ENCODE measurements at regions not wholly inside any gene's neighbourhood (a gene's known extent, or its start where the extent isn't known, plus 50 kb on each side); places are given as distances from the start of the nearest gene placed in this dataset.

DNA sequence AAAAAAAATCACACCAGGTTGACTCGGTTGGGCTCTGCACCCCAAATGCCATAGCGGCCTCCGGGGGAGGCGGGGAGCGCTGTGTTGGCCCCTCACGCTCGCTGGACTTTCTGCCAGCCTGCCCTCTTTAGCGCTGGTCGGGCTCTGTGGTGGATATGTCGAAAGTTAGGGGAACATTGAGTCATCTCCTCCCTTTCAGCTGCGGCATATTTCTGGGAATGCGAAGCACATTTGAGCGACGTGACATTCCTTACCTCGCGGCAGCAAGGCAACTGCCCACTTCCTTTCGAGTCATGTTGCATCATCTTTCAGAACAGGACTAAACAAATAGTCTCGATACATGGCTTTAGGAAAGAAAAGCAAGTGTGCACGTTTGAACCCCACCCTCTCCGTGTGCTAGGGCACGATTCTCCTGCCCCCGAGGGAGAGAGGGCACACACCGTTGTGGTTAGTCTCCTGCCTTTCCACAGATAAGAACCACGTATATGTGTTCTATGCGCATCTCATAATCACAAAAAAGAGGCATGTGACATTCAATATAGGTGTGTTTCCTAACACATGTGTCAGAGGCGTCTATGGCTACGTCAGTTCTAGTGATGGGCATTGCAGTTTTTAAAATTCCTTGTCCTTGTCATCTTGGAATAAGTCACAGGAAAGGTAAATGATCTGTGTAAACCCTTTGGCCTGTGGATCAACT is 105.9 kb upstream of the SLC45A1 start (continued):
- TF ChIP-seq, protein P1, sequence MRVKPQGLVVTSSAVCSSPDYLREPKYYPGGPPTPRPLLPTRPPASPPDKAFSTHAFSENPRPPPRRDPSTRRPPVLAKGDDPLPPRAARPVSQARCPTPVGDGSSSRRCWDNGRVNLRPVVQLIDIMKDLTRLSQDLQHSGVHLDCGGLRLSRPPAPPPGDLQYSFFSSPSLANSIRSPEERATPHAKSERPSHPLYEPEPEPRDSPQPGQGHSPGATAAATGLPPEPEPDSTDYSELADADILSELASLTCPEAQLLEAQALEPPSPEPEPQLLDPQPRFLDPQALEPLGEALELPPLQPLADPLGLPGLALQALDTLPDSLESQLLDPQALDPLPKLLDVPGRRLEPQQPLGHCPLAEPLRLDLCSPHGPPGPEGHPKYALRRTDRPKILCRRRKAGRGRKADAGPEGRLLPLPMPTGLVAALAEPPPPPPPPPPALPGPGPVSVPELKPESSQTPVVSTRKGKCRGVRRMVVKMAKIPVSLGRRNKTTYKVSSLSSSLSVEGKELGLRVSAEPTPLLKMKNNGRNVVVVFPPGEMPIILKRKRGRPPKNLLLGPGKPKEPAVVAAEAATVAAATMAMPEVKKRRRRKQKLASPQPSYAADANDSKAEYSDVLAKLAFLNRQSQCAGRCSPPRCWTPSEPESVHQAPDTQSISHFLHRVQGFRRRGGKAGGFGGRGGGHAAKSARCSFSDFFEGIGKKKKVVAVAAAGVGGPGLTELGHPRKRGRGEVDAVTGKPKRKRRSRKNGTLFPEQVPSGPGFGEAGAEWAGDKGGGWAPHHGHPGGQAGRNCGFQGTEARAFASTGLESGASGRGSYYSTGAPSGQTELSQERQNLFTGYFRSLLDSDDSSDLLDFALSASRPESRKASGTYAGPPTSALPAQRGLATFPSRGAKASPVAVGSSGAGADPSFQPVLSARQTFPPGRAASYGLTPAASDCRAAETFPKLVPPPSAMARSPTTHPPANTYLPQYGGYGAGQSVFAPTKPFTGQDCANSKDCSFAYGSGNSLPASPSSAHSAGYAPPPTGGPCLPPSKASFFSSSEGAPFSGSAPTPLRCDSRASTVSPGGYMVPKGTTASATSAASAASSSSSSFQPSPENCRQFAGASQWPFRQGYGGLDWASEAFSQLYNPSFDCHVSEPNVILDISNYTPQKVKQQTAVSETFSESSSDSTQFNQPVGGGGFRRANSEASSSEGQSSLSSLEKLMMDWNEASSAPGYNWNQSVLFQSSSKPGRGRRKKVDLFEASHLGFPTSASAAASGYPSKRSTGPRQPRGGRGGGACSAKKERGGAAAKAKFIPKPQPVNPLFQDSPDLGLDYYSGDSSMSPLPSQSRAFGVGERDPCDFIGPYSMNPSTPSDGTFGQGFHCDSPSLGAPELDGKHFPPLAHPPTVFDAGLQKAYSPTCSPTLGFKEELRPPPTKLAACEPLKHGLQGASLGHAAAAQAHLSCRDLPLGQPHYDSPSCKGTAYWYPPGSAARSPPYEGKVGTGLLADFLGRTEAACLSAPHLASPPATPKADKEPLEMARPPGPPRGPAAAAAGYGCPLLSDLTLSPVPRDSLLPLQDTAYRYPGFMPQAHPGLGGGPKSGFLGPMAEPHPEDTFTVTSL (CRISPR knock-in tag; IDR thresholded peaks at IDR 0.05; ENCODE audit: borderline replicate concordance) = peak; percentile 99
- TF ChIP-seq, protein P2, sequence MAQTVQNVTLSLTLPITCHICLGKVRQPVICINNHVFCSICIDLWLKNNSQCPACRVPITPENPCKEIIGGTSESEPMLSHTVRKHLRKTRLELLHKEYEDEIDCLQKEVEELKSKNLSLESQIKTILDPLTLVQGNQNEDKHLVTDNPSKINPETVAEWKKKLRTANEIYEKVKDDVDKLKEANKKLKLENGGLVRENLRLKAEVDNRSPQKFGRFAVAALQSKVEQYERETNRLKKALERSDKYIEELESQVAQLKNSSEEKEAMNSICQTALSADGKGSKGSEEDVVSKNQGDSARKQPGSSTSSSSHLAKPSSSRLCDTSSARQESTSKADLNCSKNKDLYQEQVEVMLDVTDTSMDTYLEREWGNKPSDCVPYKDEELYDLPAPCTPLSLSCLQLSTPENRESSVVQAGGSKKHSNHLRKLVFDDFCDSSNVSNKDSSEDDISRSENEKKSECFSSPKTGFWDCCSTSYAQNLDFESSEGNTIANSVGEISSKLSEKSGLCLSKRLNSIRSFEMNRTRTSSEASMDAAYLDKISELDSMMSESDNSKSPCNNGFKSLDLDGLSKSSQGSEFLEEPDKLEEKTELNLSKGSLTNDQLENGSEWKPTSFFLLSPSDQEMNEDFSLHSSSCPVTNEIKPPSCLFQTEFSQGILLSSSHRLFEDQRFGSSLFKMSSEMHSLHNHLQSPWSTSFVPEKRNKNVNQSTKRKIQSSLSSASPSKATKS (CRISPR knock-in tag; IDR thresholded peaks at IDR 0.05) = peak; percentile 87
- TF ChIP-seq SPEN (CRISPR knock-in tag; IDR thresholded peaks at IDR 0.05; ENCODE audit: low read depth) (peak; percentile 63; the same call in 1 of the 2 replicates), NFE2L2 (IDR thresholded peaks at IDR 0.05; ENCODE audit: low read length) (no peak), KDM5A (IDR thresholded peaks at IDR 0.05; ENCODE audit: borderline replicate concordance, low read length) (no peak), NBN (conservative IDR thresholded peaks at IDR 0.05) (no peak), FOXM1 (CRISPR knock-in tag; IDR thresholded peaks at IDR 0.05) (no peak), ZNF430 (CRISPR knock-in tag; IDR thresholded peaks at IDR 0.05) (peak; percentile 98), ZNF180 (CRISPR knock-in tag; IDR thresholded peaks at IDR 0.05; ENCODE audit: borderline replicate concordance, low read depth) (no peak), ZFP90 (CRISPR knock-in tag; IDR thresholded peaks at IDR 0.05; ENCODE audit: borderline replicate concordance) (peak; percentile 93), ZNF225 (CRISPR knock-in tag; IDR thresholded peaks at IDR 0.05) (no peak), ZNF790 (CRISPR knock-in tag; IDR thresholded peaks at IDR 0.05; ENCODE audit: borderline replicate concordance) (no peak), NAIF1 (CRISPR knock-in tag; IDR thresholded peaks at IDR 0.05; ENCODE audit: borderline replicate concordance) (peak; percentile 93), CHD4 (IDR thresholded peaks at IDR 0.05; ENCODE audit: borderline replicate concordance, low read length) (no peak), ZNF138 (CRISPR knock-in tag; IDR thresholded peaks at IDR 0.05; ENCODE audit: low read depth) (peak; percentile 43; the same call in 1 of the 2 replicates), ZNF7 (CRISPR knock-in tag; IDR thresholded peaks at IDR 0.05) (no peak), ZNF746 (CRISPR knock-in tag; IDR thresholded peaks at IDR 0.05) (peak; percentile 95), HOXA9 (CRISPR knock-in tag; IDR thresholded peaks at IDR 0.05; ENCODE audit: borderline replicate concordance) (no peak), RFXAP (CRISPR knock-in tag; IDR thresholded peaks at IDR 0.05; ENCODE audit: borderline replicate concordance) (peak; percentile 88)
- TF ChIP-seq, protein P3, sequence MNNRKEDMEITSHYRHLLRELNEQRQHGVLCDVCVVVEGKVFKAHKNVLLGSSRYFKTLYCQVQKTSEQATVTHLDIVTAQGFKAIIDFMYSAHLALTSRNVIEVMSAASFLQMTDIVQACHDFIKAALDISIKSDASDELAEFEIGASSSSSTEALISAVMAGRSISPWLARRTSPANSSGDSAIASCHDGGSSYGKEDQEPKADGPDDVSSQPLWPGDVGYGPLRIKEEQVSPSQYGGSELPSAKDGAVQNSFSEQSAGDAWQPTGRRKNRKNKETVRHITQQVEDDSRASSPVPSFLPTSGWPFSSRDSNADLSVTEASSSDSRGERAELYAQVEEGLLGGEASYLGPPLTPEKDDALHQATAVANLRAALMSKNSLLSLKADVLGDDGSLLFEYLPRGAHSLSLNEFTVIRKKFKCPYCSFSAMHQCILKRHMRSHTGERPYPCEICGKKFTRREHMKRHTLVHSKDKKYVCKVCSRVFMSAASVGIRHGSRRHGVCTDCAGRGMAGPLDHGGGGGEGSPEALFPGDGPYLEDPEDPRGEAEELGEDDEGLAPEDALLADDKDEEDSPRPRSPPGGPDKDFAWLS (CRISPR knock-in tag; IDR thresholded peaks at IDR 0.05; ENCODE audit: borderline replicate concordance) = peak; percentile 91; the same call in 1 of the 2 replicates
- TF ChIP-seq, protein P4, sequence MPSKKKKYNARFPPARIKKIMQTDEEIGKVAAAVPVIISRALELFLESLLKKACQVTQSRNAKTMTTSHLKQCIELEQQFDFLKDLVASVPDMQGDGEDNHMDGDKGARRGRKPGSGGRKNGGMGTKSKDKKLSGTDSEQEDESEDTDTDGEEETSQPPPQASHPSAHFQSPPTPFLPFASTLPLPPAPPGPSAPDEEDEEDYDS (CRISPR knock-in tag; IDR thresholded peaks at IDR 0.05) = peak; percentile 83
